HG03280 (cell line): ENCODE measurements at regions not wholly inside any gene's neighbourhood (a gene's known extent, or its start where the extent isn't known, plus 50 kb on each side); places are given as distances from the start of the nearest gene placed in this dataset.
"Not testable (repeated sequence)": the region's sequence is repeated elsewhere in the genome, so short reads cannot be mapped to it uniquely, and the experiment has no call there.

Experiments
- ATAC-seq: cut with Tn5 transposase; IDR thresholded peaks from one replicate; pipeline ENCODE4 v1.9.1; 2021; ENCODE audit warnings: mild to moderate bottlenecking, moderate library complexity; ENCODE audit not compliant: unreplicated experiment

DNA sequence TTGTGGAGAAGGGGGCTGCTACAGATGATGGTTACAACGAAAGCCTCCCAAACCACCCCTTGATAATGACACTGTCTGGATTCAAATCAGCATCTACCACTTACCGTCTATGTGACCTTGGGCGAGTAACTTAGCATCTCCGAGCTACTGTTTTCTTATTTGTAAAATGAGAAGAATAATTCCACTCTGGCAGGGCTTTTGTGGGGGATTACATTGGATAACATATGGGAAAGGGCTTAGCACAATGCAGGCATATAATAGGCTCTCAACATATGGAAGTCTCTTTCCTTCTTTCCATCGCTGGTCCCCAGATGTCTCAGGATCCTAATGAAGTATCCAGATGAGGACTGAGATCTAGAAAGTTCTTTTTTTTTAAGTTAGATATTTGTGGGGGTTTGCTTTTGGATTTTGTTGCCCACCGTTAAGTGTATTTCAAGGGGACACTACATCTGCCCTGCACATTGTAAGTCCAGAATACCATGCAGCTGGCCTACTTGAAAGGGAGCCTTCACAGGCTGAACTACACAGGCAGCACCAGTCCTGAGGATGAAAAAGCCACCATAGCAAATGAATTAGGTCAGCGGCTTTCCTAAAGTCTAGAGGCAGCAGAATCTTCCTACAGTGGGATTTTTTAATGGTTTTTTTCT, 172.2 kb upstream of the IRF2BP2 start:
- no peak for ATAC-seq

- no peak for ATAC-seq
These were observed 171.5 kb upstream of the IRF2BP2 start for GRCh38 chr1:234781241-234782065.

- ATAC-seq = no peak
These were observed 170.7 kb upstream of the IRF2BP2 start for GRCh38 chr1:234780531-234781162.

DNA sequence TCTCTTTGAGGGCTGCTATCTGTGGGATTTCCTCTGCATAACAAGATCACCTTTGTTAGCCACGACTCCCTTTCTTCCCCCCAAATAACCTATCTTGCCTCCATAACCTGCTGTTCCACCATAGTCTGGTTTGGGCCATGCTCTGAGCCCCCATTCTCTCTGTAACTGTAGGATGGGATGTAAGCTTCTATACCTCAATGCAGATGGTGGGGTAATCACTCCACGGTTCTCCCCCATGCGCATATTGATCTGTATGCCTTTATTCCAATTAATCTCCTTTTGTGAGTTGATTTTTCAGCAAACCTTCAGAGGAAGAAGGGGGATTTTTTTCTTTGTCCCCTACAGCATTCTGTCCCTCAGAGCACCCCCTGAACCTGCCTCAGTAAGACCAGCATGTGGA, 170.1 kb upstream of the IRF2BP2 start:
- ATAC-seq = no peak

GRCh38 chr1:234779600-234779999, 169.6 kb upstream of the IRF2BP2 start:
- not testable (repeated sequence) for ATAC-seq

GRCh38 chr1:234779160-234779538, 169.2 kb upstream of the IRF2BP2 start:
- no peak for ATAC-seq

GRCh38 chr1:234778221-234779159, 168.5 kb upstream of the IRF2BP2 start:
- ATAC-seq = no peak

- no peak for ATAC-seq
These were observed 167.9 kb upstream of the IRF2BP2 start for GRCh38 chr1:234777856-234778220.

- ATAC-seq = no peak
These were observed 167.2 kb upstream of the IRF2BP2 start for GRCh38 chr1:234776876-234777855.

DNA sequence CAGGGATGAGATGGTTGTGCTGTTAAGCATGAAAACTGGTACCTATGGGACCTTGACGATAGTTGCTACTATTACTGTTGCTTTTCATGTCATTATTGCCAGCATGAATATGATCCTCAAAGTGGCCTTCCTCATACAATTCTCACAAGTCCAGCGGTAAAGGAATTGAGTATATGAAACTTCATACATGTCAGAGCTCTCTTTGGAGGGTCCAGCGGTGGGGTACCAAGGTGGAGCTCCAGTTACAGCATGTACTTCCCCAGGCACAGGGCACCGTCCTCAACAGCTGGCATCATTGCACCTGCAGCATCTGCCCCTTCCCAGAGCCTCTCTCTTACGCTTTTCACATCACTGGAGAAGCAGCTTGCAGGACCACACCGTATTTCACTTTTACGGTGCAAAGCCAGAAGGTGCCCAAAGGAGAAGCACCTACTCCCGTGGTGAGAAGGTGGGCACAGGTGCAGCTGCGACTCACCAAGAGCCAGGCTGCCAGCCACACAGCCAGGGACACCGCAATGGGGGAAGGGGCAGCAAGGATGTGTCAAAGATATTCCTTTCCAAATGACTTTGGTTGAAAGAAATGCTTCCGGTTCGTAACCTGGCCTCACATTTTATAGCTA, 166.4 kb upstream of the IRF2BP2 start:
- no peak for ATAC-seq

DNA sequence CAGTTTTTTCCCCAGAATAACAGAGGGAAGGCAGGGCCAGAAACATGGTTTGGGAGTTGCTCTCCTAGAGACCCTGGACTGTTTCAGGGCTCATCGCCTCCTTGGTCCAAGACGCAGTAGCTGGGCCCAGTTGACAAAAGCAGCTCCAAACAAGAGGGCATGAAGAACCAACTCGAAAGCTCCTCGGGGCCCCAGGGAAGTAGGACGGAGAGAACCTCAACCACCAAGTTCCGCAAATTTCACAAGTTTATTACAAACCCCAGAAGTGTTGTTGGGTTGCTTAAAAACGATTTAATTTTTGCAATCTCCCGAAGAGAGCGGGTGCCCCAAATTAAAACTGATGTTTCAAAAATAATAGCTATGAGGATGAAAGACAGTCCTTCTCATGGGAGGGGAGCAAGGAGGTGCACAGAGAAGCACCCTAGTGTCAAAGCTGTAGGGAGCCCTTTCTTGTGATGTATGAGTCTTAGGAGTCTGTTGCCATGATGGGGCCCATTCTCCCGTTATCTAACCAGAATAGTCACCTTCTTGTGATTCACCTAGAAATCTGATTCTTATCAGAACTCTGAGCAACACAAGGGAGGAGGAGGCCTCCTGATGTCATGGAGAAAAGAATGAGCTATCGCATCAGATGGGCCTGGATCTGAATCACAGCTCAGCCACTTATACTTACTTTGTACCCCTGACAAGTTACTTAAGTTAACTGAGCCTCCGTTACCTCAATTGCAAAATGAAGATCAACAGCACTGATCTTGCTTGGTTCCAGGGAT, 165.7 kb upstream of the IRF2BP2 start:
- ATAC-seq = no peak

- ATAC-seq = no peak
These were observed 165.0 kb upstream of the IRF2BP2 start for GRCh38 chr1:234774971-234775370.

DNA sequence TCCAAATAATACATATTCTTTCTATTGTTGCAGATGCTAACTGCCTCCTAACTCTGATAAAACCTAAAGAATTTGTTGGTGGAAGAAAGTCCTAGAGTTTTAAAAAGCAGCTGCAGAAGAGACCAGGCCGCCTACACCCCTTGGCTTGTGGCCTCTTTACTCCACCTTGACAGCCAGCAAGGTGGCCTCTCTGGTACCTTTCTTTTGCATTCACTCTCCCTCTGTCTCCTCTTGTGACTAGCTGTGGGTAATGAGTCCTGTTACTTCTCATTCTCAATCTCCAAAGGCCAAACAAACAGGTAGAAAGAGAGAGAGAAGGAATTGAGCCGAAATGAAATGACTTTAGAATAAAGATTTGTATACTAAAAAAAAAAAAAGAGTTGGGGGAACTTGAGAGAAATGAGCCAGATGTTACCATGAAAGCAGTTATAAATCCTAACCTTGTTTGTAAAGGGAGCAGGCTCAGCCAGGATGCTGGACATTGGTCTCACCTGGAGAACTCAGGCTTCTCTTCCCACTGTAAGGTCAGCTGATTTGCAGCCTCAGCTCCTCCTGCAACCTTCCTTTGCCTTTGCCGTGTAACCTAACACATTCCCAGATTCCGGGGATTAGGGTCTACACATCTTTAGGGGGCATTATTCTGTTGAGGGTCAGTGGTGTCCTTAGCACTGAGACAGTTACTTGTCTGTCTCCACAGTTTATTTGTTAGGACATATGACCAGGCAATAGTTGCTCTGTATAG, 164.1 kb upstream of the IRF2BP2 start:
- no peak for ATAC-seq

DNA sequence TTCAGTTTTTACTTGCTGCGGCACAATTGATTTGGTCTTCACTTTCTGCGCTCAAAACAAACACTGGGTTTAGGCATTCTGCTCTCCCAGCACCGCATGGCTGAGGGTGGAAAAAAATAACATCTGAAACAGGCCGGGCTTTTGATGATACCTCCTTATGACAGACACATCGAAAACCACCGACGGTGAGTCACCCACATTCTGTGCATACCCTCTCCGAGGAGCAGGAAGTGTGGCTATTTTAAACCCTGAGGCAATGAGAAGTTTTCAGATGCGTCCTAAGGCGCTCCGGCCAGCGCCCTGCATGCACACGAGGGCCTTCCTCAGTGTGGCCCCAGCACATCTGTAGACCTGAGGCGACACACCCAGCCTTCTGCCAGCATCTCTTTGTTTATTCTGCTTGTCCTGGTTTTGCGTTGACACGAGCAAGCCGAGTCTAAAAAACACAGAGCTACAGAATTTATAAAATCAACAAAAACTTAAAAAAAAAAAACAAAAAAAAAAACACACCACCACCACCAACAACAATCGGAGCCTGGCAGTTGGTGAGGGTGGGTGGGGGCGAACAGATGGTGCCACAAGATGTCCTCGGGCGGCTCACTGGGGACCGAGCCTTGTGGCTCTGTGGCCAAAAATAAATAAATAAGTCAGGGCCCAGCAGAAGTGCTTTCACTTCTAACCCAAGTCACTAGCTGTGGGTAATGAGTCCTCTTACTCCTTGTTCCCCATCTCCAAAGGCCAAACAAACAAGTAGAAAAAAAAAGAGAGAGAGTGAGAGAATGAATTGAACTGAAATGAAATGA, 162.6 kb upstream of the IRF2BP2 start:
- peak; percentile 85 for ATAC-seq

DNA sequence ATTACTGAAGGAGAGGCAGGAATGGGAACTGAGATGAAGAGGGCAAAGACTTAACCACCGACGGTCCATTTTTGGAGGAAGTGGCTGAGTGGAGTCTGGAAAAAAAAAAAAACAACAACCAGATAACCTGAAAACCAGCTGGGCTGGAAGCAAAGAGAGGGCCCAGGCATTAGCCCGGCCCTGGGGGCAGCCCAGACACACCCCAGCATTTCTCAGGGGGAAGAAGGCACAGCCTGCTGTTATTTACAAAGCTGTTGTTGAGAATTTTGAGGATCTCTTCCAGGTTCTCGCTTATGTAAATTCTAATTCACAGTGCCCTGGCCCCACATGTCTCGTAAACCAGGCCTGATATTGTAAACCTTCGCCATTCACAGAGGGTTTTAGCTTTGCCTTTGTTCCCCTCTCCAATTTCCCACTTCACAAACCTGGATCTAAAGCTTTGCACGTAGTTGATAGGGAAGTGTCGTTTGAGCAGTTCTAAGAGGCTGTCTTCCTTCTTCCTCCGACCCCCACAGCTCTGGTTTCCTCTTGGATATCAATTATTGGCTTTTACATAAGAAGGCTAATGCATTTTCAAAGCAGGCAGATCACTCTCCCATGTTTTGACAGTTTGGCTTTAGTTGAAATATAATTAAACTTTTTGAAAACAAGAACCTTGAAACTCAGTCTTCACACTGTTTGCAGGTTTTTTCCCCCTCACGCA, 161.8 kb upstream of the IRF2BP2 start:
- no peak for ATAC-seq

GRCh38 chr1:234770924-234771540, 161.1 kb upstream of the IRF2BP2 start:
- ATAC-seq = no peak
